Hindlimb muscle (tissue), 1 donor: ENCODE measurements at regions not wholly inside any gene's neighbourhood (a gene's known extent, or its start where the extent isn't known, plus 50 kb on each side); places are given as distances from the start of the nearest gene placed in this dataset.

Experiments used
- DNase-seq: peaks from one replicate; pipeline ENCODE4 v3.0.0-alpha.2; 2013

DNA sequence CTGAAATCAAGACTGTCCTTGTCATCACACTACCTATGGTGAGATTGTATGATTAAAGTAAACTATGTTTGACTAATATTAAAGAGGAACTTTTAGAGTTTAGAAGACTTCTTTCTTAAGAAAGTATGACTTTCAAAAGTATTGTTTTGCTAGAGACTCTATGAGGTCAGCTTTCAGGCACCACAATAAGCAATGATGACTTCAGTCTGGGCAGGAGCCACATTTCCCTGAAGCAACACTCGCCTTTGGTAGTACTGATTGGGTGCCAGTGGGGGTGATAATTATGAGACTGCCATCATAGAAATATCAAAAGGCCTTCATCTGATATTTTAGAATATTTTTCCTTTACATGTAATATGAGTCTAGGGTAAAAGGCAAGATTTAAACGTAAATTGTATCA, 212.6 kb downstream of the DTHD1 start:
- no peak for DNase-seq

DNA sequence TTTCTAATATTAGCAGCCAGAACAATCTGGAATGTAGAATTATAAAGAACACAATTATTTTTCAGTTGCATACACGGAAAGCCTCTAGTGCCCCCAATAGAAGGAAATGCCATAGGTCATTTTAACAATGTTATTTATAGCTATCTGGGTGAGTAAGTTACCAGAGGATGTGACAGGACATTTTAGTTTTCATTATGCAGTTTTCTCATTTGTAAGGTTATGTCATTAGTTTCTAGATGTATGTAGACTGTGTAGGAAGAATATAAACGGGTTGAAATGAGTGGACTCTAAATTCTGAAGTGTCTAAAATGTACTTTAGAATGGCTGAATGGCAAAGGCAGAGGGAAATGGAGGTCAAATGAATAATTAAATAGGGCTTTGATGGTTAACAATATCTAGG, 213.3 kb downstream of the DTHD1 start:
- DNase-seq = no peak

DNA sequence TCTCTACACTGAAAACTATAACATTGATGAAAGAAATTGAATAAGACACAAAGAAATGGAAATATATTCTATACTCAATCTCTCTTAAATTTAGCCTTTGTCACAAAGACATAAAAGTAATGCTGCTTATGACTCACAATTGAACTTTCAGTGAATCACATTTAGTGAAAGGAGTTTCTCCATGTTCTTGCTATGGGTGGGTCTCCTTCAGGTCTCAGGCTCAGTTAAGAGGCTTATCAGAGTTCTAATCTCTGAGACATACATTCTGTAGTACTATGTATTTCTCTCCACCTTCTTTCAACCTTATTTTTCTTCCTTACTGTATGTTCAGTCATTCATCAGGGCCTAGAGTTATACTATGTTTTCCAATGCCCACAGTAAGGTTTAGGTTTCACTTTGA, 220.9 kb downstream of the DTHD1 start:
- no peak for DNase-seq

DNA sequence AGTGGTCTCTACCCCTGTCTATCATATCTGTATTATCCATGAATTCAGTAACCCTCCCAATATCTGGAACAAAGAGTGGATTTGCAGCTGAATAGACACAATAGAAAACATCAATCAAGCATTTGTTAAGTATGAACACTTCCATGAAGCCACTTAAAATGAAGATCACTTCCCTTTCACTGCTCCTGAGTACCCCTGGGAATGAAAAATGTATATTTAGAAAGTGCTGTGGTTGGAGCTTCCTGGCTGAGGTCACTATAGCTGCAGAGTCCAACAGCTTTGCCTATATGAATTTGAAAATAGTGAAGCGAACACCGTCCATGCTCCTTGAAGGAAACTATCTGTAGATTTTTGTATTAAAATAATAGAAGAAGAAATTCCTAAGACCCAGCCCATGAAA, 227.0 kb downstream of the DTHD1 start:
- no peak for DNase-seq

DNA sequence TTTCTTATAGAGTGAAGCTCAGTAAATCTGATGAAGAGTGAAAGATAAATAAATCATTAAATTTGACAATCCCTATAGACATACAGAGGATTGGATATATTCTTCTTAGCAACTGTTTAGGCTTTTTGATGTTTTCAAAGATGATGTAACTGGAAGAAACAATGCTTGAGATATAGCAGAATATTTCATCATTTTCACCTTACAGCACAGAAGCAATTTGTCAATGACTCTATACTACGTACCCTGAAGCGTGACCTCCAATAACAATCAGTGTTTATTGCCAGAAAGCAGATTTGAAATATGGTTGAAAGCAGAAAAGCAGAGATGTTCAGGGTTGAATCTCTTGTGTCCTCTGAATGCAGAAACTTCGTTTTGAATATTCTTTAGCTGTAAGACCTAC, 228.4 kb downstream of the DTHD1 start:
- DNase-seq = no peak

DNA sequence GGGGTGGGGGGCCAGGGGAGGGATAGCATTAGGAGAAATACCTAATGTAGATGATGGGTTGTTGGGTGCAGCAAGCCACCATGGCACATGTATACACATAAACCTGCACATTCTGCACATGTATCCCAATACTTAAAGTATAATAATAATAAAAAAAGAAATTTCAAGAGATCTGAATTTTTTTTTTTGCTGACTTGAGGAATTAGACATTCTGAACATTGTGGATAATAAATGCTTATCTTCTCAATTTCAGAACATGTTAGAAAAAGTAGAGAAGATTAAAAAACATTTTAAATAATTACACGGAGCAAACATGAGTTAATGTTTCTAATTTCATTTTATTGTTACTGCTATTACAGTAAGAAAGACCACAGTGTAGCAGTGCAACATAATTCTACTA, 230.4 kb downstream of the DTHD1 start:
- DNase-seq = no peak

DNA sequence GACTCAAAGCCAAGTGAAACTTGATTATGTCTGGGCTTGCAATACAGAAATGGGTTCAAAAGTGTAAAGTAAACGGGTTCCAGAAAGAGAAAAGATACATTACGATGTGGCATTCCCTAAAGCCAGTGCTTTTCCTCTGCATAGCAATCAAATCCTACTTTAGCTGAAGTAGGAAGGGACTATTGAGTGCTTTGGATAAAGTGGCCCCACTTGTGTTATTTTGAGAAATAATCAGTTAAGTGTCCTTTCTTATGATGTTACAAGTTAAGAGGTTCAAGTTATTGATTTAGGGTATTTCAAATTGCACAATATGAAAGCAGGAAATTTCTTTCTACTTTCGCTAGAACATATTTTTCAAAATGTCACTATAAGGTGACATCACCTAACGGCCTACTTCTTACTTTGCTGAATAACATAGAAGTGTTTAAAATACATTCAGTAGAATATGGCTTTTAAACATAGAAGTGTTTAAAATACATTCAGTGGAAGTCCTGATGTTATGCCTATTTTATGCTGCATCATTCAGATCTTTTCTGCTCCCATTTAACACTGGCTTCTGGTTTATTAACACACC, 235.2 kb downstream of the DTHD1 start:
- DNase-seq = no peak

DNA sequence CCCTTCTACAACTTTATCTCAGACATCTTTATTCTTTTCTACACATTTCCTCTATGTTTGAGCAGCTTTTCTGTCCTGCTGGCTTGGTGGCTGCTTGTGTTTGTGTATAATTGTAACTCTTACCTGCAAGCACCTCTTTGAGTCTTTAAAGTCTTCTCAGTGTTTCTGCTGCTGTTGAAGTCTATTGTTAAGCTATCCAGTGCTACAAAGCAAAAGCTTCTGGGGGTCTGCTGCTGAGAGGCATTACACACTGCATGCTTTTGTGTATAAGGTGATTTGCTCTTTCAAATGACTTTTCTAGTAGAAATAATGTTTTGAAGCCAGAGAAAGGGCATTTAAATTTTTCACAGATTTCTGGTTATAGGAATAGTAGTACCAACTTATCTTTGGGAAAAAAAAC, 241.8 kb downstream of the DTHD1 start:
- DNase-seq = no peak

DNA sequence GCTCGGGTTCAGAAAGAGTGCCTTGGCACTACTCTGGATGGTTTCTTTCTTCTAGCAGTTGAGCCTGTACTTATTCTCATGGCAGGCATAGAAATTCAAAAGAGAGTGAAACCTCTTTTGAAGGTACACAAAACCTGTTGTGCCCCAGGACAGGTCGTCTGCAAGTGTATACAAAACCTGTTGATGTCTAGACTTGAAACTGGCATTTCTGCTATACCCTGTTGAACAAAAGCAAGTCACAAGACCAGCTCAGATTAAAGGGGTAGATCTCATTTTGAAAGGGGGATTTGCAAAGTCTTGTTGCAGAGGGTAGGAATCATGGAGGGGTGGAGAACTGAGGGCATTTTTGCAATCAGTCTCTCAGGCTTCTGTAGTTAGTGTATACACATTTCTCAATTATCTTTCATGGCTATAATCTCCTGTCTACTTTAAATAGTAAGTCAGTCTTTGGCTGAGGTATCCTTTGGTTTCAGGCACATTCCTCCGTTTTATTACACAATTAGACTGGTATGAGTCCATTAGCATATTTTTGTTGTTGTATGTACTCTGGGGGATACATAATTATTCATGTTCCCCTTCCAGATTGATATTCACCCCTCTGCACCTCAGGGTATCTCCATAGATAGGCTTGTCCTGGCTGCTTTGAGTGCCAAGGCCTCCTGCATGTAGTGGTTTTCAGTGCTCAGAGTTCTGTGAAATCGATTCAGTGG, 251.4 kb downstream of the DTHD1 start:
- no peak for DNase-seq

DNA sequence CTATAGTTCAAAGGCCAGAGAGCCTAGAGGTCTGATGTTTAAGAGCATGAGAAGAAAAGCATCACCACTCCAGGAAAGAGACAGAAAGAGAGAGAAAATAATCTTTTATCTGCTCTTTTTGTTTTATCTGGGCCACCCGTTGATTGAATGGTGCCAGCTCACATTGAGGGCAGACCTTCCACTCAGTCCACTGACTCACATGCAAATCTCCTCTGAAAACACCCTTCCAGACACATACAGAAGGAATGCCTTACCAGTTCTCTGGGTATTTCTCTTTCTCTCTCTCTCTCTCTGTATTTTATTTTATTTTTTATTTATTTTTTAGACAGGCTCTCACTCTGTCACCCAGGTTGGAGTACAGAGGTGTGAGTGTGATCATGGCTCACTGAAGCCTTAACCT, 252.5 kb downstream of the DTHD1 start:
- DNase-seq = no peak

DNA sequence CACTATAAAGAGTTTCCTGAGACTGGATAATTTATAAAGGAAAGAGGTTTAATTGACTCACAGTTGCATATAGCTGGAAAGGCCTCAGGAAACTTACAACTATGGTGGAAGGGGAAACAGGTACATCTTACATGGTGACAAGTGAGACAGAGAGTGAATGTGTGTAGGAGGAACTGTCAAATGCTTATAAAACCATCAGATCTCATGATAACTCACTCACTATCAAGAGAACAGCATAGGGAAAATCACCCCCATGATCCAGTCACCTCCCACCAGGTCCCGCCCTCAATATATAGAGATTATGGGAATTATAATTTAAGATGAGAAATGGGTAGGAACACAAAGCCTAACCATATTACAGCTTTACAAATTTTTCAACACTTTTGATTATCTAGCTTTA, 266.0 kb downstream of the DTHD1 start:
- DNase-seq = no peak

DNA sequence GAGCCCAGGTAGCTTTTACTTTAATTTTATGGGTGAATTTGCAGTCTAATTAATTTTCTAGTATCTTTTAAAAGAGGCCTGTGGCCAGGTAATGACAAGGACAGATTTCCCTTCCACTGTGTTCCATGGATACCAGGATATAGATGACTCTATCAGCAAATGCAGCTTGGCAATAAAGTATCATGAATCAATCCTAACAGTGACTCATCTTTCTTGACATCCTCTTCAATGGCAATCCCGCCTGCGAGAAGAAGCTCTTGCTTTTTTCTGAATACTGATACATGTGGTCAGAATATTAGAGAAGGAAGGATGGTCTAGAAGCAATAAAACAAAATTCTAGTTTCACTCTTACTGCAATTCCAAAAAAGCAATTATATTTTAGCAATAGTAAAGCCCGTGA, 267.8 kb downstream of the DTHD1 start:
- no peak for DNase-seq

DNA sequence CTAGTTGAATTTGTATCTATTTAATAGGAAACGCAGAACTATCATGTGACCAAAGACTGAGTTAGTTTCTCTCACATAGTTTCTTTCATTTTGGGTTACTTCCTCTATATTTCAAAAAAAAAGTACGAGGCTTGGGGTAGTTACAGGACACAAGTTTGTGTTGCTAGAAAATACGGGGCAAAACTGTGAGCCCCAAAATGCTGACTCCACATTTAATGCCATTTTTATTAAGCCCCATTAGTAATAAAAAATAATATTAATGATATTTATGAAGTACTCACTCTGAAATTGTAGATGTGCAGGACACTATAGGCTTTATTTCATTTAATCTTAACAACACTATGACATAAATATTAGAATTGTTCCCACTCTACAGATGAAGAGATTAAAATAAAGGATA, 268.6 kb downstream of the DTHD1 start:
- no peak for DNase-seq

DNA sequence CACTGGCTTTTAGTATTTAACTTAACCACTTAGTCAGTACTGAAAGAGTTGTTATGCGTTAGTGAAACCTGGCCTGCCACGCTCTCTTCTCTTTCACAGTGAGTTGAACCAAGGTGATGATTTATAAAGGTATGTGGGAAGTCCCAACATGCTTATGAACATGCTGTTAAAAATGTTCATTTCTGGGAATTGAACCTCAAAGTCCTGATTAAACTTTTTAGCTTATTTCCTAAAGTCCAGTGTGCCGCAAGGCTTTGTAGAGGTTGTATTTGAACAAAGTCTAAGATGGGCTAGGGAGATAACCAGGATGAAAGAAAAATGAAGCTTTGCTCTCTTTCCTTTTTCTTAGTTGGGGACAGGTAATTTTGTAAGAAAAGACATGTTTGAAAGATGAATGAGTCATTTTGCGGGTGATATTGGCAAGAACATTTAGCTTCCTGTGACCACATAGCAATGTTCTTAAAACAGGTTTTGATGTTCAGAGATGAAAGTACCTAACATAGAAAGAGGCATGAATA, 270.3 kb downstream of the DTHD1 start:
- no peak for DNase-seq

DNA sequence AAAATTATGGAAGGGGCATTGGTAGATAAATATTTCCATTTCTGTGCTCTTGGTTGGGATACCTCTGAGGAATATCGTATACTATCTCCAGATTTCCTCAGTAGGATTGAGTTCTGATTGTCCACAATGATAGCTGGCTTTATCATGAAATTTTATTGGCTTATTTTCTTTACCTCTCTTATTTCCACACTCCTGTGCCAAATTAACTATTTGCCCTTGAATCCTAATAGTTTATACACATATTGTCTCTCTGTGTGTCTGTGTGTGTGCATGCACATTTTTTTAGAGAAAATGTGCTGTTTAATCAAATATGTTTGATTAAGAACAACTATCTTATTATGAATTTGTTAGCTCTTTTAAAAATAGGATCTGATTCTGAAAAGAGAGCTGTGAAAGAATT, 271.6 kb downstream of the DTHD1 start:
- DNase-seq = no peak

DNA sequence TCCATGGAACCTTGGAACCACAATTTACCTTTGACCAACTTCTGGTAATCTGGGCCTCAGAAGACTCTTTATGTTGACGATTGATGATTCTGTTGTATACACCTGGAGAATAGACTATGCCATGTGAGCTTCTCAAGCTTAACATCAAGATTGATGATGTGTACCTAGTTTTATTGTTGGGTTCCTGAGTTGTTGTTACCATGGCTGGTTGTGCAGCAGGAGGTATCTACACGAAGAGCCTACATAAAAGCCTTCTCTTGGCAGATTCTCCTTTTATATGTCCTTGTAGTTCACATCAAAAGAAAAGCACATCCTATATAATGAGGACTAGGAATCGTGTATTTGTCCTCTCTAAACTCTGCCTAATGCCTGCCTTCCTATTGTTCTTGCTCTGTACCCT, 272.0 kb downstream of the DTHD1 start:
- DNase-seq = no peak

DNA sequence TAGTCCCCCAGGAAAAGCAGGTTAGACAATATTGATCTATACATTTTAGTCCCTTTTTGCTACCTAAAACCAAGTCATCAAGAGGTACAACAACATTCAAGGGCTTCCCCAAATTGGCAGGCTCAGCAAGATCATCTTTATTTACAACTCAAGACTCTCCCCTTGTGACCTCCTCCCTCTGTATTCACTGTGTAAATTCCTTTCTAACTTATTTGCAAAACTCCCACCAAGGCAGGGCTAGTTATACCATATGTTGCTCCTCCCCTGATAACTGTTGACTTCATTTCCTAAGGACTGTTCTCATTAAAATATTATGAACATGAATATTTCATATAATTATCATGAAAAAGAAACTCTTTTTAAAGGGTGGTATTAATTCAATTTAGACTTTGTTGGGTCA, 275.6 kb downstream of the DTHD1 start:
- DNase-seq = no peak

DNA sequence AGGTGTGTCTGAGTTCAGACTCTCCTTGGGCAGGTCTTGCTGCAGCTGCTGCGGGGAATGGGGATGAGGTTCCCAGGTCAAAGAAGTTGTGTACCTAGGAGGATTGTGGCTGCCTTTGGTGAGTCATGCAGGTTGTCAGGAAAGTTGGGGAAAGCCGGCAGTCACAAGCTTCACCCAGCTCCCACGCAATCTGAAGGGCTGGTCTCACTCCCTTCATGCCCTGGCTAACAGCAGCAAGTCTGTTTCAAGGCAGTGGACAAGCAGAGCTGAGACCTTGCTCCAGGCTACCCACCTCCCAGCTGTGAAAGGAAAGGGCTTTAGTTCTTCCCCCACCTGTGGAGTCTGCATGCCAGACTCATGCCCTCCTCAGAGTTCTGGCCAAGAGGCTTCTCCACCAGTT, 287.2 kb downstream of the DTHD1 start:
- no peak for DNase-seq

DNA sequence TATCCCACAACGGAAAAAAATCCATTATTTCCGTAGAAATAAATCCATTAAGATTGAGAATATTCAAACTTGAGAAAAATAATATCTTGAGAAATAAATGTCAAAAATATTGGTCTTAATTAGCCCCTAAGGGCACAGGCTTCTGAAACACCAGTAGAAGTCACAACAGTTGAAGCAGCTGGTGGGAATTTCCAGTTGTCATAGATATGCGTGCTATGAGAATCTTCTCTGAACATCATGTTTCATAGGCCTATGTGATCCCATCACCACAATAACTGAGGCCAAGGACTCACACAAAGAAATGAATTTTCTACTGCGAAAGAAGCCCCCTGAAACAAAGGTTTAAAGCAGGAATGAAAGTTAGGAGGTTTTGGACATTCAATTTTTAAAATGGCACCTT, 292.0 kb downstream of the DTHD1 start:
- no peak for DNase-seq

DNA sequence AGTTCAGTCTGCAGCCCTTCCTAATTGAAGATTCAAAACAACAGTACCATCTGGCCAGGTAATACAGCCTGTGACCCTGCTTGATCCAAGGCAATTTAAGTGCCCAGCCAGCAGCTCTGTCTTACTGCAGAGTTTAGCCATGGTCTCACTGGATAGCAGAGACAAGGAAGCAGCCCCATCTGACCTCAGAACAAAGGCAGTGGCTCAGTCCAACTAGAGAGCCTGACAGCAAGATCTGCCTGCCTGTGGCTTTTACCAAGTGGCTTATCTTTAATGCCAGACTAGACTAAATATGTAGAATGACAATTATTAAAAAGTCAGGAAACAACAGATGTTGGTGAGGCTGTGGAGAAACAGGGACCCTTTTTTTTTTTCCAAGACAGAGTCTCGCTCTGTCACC, 293.4 kb downstream of the DTHD1 start:
- no peak for DNase-seq

DNA sequence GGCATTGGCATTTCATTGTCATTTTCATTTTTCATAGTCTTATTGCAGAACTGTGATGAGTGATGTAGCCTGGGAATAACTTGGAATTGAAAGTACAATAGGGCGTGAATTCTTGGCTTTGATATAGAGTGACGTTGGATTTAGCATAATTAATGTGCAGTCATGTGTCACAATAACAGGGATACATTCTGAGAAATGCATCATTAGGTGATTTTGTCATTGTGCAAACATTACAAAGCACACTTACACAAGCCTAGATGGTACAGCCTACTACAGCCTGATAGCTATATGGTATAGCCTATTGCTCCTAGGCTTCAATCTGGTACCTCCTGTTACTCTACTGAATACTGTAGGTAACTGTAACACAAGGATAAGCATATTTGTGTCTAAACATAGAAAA, 300.8 kb downstream of the DTHD1 start:
- DNase-seq = no peak

DNA sequence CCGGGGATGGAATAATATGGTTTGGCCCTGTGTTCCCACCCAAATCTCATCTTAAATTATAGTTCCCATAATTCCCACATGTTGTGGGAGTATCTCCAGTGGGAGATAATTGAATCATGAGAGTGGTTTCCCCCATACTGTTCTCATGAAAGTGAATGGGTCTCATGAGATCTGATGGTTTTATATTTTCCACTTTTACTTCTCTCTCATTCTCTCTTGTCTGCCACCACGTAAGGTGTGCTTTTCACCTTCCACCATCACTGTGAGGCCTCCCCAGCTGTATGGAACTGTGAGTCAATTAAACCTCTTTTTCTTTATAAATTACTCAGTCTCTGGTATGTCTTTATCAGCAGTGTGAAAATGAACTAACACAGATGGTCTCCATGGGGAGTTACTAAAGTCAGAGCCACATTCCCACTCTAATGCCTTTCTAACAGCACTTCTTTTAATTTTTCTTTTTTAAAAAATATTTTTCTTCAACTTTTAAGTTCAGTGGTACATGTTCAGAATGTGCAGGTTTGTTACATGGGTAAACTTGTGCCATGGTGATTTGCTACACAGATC, 306.6 kb downstream of the DTHD1 start:
- no peak for DNase-seq

DNA sequence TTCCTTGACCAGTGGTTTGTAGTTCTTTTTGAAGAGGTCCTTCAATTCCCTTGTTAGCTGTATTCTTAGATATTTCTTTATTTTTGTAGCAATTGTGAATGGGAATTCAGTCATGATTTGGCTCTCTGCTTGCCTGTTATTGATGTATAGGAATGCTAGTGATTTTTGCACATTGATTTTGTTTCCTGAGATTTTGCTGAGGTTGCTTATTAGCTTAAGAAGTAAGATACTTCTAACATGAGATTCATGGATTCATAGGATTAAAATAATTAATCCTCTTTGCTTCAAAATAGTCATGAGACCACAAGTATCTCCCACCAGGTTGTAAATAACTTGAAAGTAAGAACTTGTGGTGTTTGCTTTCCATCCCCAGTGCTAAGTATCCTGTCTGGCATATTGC, 308.9 kb downstream of the DTHD1 start:
- DNase-seq = no peak

DNA sequence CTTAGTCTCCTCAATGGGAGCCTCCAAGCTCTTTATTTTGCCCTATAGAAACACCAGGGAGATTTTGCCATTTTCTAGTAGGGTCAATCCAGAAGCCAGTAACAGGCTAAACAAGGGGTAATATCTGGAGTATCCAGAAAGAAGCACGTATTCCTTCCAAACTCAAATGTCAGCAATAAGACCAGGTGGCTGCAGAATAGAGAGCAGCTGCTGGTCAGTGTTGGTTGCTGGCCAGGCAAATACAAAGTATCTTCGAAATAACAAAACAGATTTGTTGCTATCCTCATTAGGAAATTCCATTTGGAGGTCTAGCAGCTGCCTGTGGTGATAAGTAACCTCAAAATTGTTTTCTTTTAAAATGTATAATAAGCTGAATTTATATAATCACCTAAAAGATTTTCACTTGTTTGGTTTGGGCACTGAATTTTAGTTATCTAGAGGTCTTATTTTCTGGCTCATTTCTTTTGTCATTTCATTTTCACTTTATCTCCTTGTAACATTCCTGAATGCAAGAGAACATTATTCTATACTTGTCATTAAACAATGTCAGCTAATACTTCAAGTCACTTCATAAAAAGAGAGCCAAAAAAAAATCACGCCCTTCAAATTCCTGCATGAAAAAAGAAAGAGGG, 320.6 kb downstream of the DTHD1 start:
- no peak for DNase-seq
